ENCODE measurements at regions not wholly inside any gene's neighbourhood (a gene's known extent, or its start where the extent isn't known, plus 50 kb on each side); places are given as distances from the start of the nearest gene placed in this dataset.

GRCh38 chr14:30235485-30235884 is 307.8 kb upstream of the PRKD1 start:
- H3K4me1 ChIP-seq (ENCODE audit: low read length): no peaks in the 10 kb centered on the region
- H3K4me2 ChIP-seq (ENCODE audit: low read depth, low read length): no peak overlapping the region
- no peaks in the 10 kb centered on the region for H3F3A ChIP-seq (ENCODE audit: insufficient read depth, low read length)
- no peak overlapping the region for H3K9ac ChIP-seq (ENCODE audit: low read length)
- no peaks in the 10 kb centered on the region for H3K79me2 ChIP-seq (ENCODE audit: low read length)
- H4K20me1 ChIP-seq (ENCODE audit: insufficient read depth, low read length): no peaks in the 10 kb centered on the region
- no peak for TF ChIP-seq CTCF (IDR thresholded peaks at IDR 0.05; ENCODE audit: low read length)
- TF ChIP-seq EZH2phosphoT487 (IDR thresholded peaks at IDR 0.05; ENCODE audit: low read length): no peak
- no peak for TF ChIP-seq EZH2 (optimal IDR thresholded peaks at IDR 0.05; ENCODE audit: low read depth, low read length)
- no peak overlapping the region for H2AFZ ChIP-seq (ENCODE audit: low read length)
- no peaks in the 10 kb centered on the region for H3K9me2 ChIP-seq (replicated peaks; ENCODE audit: insufficient read depth, low read length)
- H3K4me3 ChIP-seq (ENCODE audit: low read length): no peak overlapping the region
- DNase-seq: no peak
- H3K36me3 ChIP-seq (replicated peaks; ENCODE audit: insufficient read depth, low read length): no peaks in the 10 kb centered on the region
- H3K27me3 ChIP-seq (replicated peaks; ENCODE audit: insufficient read depth, low read length): no peaks in the 10 kb centered on the region
- no peak overlapping the region for H3K27ac ChIP-seq (ENCODE audit: low read length)
- no peaks in the 10 kb centered on the region for H3K9me3 ChIP-seq (replicated peaks; ENCODE audit: insufficient read depth, low read length)

GRCh38 chr14:30238936-30239335 is 311.3 kb upstream of the PRKD1 start:
- H3K9me3 ChIP-seq (replicated peaks; ENCODE audit: insufficient read depth, low read length): no peaks in the 10 kb centered on the region
- no peak for DNase-seq

GRCh38 chr14:30240018-30240417 is 312.4 kb upstream of the PRKD1 start:
- Histone ChIP-seq H4K20me1 (ENCODE audit: insufficient read depth, low read length) (no peaks in the 10 kb centered on the region), H3K4me1 (ENCODE audit: low read length) (no peaks in the 10 kb centered on the region), H3K27ac (ENCODE audit: low read length) (no peak overlapping the region), H3K27me3 (replicated peaks; ENCODE audit: insufficient read depth, low read length) (no peaks in the 10 kb centered on the region), H3K9ac (ENCODE audit: low read length) (no peak overlapping the region), H3K9me3 (replicated peaks; ENCODE audit: insufficient read depth, low read length) (no peaks in the 10 kb centered on the region), H3K79me2 (ENCODE audit: low read length) (no peaks in the 10 kb centered on the region), H2AFZ (ENCODE audit: low read length) (no peak overlapping the region), H3K9me2 (replicated peaks; ENCODE audit: insufficient read depth, low read length) (no peaks in the 10 kb centered on the region), H3K4me2 (ENCODE audit: low read depth, low read length) (no peak overlapping the region), H3F3A (ENCODE audit: insufficient read depth, low read length) (no peaks in the 10 kb centered on the region), H3K4me3 (ENCODE audit: low read length) (no peak overlapping the region), H3K36me3 (replicated peaks; ENCODE audit: insufficient read depth, low read length) (no peaks in the 10 kb centered on the region)
- no peak for DNase-seq
- TF ChIP-seq CTCF (IDR thresholded peaks at IDR 0.05; ENCODE audit: low read length) (no peak), EZH2phosphoT487 (IDR thresholded peaks at IDR 0.05; ENCODE audit: low read length) (no peak), EZH2 (optimal IDR thresholded peaks at IDR 0.05; ENCODE audit: low read depth, low read length) (no peak)

More at GRCh38 chr14:30238936-30239335, 311.3 kb upstream of the PRKD1 start:
- Histone ChIP-seq H3K4me1 (ENCODE audit: low read length) (no peaks in the 10 kb centered on the region), H3K9me2 (replicated peaks; ENCODE audit: insufficient read depth, low read length) (no peaks in the 10 kb centered on the region), H3K4me3 (ENCODE audit: low read length) (no peak overlapping the region), H4K20me1 (ENCODE audit: insufficient read depth, low read length) (no peaks in the 10 kb centered on the region), H3K36me3 (replicated peaks; ENCODE audit: insufficient read depth, low read length) (no peaks in the 10 kb centered on the region), H3K79me2 (ENCODE audit: low read length) (no peaks in the 10 kb centered on the region), H3K27me3 (replicated peaks; ENCODE audit: insufficient read depth, low read length) (no peaks in the 10 kb centered on the region), H2AFZ (ENCODE audit: low read length) (no peak overlapping the region), H3K4me2 (ENCODE audit: low read depth, low read length) (no peak overlapping the region), H3K27ac (ENCODE audit: low read length) (no peak overlapping the region), H3K9ac (ENCODE audit: low read length) (no peak overlapping the region), H3F3A (ENCODE audit: insufficient read depth, low read length) (no peaks in the 10 kb centered on the region)
- TF ChIP-seq CTCF (IDR thresholded peaks at IDR 0.05; ENCODE audit: low read length) (no peak), EZH2phosphoT487 (IDR thresholded peaks at IDR 0.05; ENCODE audit: low read length) (no peak), EZH2 (optimal IDR thresholded peaks at IDR 0.05; ENCODE audit: low read depth, low read length) (no peak)
